Mesodermal cell (in vitro differentiated cells): ENCODE measurements at regions not wholly inside any gene's neighbourhood (a gene's known extent, or its start where the extent isn't known, plus 50 kb on each side); places are given as distances from the start of the nearest gene placed in this dataset.

Experiments
- H3K27ac ChIP-seq: 2 replicates; pipeline ENCODE4 v1.7.0; 2013; ENCODE audit warnings: mild to moderate bottlenecking, low read depth, low read length, moderate library complexity; ENCODE audit not compliant: severe bottlenecking
- H3K36me3 ChIP-seq: 2 replicates; pipeline ENCODE4 v1.7.1; 2013; ENCODE audit warnings: mild to moderate bottlenecking, low read length, moderate library complexity; ENCODE audit not compliant: control insufficient read depth, insufficient read depth
- H3K4me1 ChIP-seq: one replicate; pipeline ENCODE4 v1.7.1; 2013; ENCODE audit warnings: mild to moderate bottlenecking, low read length; ENCODE audit not compliant: insufficient read depth, control insufficient read depth, poor library complexity, severe bottlenecking
- H3K4me3 ChIP-seq: 2 replicates; pipeline ENCODE4 v1.7.0; 2013; ENCODE audit warnings: low read length, control low read depth, mild to moderate bottlenecking; ENCODE audit not compliant: insufficient read depth, poor library complexity, severe bottlenecking; ENCODE audit errors: extremely low read depth
- H3K9me3 ChIP-seq: 2 replicates; pipeline ENCODE4 v1.7.1; 2013; ENCODE audit warnings: mild to moderate bottlenecking, low read length, moderate library complexity; ENCODE audit not compliant: control insufficient read depth
- WGBS, 2 experiments: methylation state at CpG; one replicate each; pipeline ENCODE4 v1.1.5; 2013; ENCODE audit warnings: missing lambda C conversion rate in 2 of 2; ENCODE audit not compliant: insufficient coverage in 2 of 2; 5-methylcytosine and 5-hydroxymethylcytosine counted together

DNA sequence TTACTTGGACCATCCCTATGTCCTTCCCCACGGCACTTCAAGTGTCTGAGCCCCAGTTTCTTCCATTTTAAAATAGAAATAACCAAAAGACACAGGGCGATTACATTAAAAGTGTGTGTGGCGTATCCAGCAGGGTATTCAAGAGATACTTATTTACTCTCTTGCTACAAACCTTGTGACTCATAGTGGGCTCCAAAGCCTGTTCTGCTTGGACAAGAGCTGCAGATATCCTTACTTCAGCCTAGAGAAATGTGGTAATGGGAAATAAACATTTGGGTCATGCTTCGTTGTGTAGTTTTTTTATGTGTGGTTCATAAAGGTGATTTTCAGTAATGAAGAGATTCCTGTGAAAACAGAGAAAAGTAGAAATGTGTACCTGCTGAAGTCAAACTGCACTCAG is 288.9 kb upstream of the CDH11 start:
- H3K36me3 ChIP-seq, result no peaks in the 10 kb centered on the region
- H3K27ac ChIP-seq, result no peak overlapping the region
- no peak overlapping the region for H3K4me3 ChIP-seq
- peaks cover 29% of the 10 kb centered on the region for H3K4me1 ChIP-seq
- no peaks in the 10 kb centered on the region for H3K9me3 ChIP-seq
- WGBS, 2 experiments, result 84 to 95% methylated on average over 2 of the region's 4 CpGs

DNA sequence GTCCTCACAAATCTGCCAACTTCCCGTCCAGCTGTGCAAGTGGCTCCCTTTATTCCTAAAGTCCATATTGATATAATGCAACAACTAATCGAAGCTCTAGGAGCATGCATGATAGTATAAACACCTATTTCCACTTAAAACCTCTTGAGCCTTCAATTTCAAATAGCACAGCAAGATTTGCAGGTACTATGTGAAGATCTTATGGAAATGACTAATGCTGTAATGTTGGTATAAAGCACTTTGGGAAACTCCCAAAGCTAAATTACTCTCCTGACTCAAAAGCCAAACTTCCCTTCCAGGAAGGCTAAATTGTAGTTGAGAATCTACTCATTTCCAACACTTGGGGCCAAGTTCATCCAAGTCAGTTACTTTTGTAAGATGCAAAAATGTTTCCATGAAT is 287.6 kb upstream of the CDH11 start:
- Histone ChIP-seq H3K9me3 (no peaks in the 10 kb centered on the region), H3K4me3 (no peak overlapping the region), H3K27ac (no peak overlapping the region), H3K4me1 (peaks cover 22% of the 10 kb centered on the region), H3K36me3 (no peaks in the 10 kb centered on the region)
- 100% methylated on average over 1 of the region's 2 CpGs for WGBS, 2 experiments

DNA sequence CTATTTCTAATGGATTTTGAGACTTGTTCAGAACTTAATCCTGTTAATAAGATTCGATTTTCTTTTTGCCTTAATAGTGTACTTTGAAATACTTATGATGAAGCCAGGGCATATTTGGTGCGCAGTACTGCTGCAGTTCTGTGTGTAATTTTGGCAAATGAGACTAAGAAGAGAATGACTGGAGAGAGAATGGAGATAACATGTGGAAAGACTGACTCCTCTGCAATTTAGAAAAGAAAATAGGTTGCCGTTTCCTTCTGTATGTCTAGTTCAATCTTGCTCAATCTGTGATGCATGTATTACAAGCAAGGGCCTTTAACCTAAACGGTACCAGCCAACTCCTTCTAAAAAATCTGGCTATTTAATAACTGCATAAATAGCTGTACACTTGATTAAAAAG is 285.1 kb upstream of the CDH11 start:
- Histone ChIP-seq H3K4me3 (no peak overlapping the region), H3K9me3 (no peaks in the 10 kb centered on the region), H3K27ac (no peak overlapping the region), H3K4me1 (peaks cover 19% of the 10 kb centered on the region), H3K36me3 (no peaks in the 10 kb centered on the region)
- WGBS, 2 experiments, result 36 to 54% methylated on average over 2 to 3 of the region's 4 CpGs

DNA sequence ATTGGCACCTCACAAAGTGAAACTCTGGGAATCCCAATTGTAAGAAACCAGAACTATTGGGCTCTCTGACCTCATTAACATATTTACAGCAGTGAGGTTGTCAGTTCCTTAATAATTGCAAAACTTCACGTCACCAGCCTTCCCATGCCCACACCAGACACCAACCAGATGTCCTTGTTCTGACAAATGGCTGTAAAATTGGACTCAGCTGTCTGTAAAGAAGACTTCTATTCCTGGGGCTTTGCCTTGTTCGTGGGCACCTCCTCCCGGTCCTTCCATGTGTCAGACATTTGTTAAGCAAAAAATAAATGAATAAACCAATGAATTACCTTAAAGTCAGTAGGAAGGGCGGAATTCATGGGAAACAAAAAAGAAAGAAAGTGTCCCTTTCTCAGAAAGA is 284.3 kb upstream of the CDH11 start:
- peaks cover 18% of the 10 kb centered on the region for H3K4me1 ChIP-seq
- H3K27ac ChIP-seq, result no peak overlapping the region
- WGBS, 2 experiments, result 100% methylated on average over 1 of the region's 4 CpGs; no CpG with 5 or more reads in 1 of the 2 experiments
- no peaks in the 10 kb centered on the region for H3K9me3 ChIP-seq
- no peak overlapping the region for H3K4me3 ChIP-seq
- no peaks in the 10 kb centered on the region for H3K36me3 ChIP-seq

DNA sequence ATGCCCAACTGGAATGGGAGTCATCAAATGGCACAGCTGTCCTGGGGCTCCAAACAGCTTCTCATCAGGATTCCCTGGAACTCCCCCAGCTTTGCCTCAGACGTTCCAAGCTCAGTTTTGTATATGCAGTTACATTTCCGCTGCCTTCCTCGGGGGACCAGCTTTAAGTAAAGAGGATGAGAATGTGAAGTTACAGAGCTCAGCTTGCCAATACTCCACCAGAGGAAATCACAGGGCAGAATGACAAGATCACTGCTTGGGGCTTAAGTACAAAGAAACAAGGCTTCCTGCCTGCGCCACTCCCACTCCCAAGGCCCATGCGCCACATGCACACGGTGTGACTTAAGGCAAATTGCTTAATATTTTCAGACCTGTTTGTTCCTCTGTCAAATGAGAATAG is 272.4 kb upstream of the CDH11 start:
- Histone ChIP-seq H3K36me3 (no peaks in the 10 kb centered on the region), H3K27ac (no peak overlapping the region)
- 88 to 90% methylated on average over 4 to 5 of the region's 6 CpGs for WGBS, 2 experiments

DNA sequence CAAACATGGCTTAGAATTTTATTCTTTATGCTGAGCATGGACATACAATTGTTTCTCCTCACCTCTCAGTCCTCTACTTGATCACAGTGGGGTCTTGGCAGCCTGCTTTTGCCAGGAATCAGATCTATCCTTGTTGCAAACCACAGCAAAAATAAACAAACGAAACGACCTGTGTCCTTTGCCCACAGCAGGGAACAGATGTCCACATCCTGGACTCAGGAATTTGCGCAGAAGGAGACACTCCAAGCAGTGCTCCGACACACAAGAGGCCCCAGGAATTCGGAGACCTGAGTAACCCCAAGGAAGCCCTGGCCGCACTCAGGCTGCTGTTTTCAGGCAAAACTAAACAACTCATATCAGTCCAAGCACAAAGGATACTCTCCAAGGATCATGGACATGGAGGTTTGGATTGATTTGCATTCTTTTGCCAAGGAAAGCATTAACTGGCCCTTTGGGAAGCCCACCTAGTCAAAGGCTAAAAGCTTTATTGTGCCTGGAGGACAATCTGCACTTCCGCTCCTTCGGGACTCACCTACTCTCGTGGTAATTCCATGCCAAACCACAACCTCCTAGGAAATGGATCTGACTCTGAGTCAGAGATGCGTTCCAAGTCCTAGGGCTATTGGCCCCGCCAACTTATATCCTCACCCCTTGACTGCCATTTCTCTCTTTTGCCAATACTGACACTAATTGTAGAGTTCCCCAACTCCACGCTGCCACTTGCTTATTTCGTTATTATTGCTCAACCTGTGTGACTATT is 271.1 kb upstream of the CDH11 start:
- H3K36me3 ChIP-seq, result no peaks in the 10 kb centered on the region
- peak overlapping the region; percentile 39 for H3K27ac ChIP-seq
- 92 to 95% methylated on average over 8 to 13 of the region's 13 CpGs for WGBS, 2 experiments
- no peak overlapping the region for H3K4me3 ChIP-seq
- peaks cover 15% of the 10 kb centered on the region for H3K4me1 ChIP-seq
- H3K9me3 ChIP-seq, result peaks cover 11% of the 10 kb centered on the region

More for the DNA sequence above, 272.4 kb upstream of the CDH11 start:
- Histone ChIP-seq H3K9me3 (no peaks in the 10 kb centered on the region), H3K4me3 (no peak overlapping the region), H3K4me1 (peaks cover 15% of the 10 kb centered on the region)

DNA sequence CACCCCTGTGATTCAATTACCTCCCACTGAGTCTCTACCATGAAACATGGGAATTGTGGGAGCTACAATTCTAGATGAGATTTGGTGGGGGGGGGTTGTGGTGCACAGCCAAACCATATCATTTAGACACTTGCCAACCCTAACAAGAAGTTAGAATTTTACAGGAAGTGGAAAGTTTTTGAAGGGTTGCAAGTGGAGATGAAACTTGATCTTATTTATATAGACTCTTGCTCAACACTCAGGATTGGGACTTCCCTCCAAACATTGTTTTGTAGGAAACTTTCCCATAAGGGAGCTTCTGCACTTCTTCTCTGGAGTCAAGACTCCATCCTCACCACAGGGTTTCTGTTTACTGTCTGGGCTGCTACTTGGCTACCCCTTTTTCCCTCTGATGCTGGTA is 266.7 kb upstream of the CDH11 start:
- no peaks in the 10 kb centered on the region for H3K36me3 ChIP-seq
- peaks cover 15% of the 10 kb centered on the region for H3K4me1 ChIP-seq

DNA sequence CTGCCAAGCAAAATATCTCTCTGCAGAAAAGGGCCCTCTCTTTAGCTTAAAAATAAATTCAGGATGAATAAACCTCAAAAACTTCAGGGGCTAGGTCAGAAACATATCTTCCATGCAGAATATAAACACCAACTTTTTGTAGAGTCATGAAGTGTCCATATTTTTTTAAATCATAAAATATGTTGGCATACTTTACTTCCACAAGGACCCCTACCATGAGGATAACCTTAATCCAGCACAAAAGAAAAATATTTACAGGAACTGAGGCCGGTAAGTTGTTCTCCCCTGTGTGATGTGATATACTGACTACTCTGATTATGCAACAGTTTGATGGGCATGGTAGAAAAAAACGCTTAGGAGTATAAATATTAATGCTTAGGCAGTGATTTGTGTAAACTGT is 264.8 kb upstream of the CDH11 start:
- H3K36me3 ChIP-seq, result no peaks in the 10 kb centered on the region
- no peak overlapping the region for H3K27ac ChIP-seq
- peaks cover 21% of the 10 kb centered on the region for H3K9me3 ChIP-seq
- WGBS, 2 experiments, result 100% methylated on average over 1 of the region's 2 CpGs; no CpG with 5 or more reads in 1 of the 2 experiments
- no peaks in the 10 kb centered on the region for H3K4me1 ChIP-seq
- H3K4me3 ChIP-seq, result no peak overlapping the region

More for the DNA sequence above, 266.7 kb upstream of the CDH11 start:
- no peak overlapping the region for H3K4me3 ChIP-seq
- H3K27ac ChIP-seq, result no peak overlapping the region
- H3K9me3 ChIP-seq, result peaks cover 21% of the 10 kb centered on the region

DNA sequence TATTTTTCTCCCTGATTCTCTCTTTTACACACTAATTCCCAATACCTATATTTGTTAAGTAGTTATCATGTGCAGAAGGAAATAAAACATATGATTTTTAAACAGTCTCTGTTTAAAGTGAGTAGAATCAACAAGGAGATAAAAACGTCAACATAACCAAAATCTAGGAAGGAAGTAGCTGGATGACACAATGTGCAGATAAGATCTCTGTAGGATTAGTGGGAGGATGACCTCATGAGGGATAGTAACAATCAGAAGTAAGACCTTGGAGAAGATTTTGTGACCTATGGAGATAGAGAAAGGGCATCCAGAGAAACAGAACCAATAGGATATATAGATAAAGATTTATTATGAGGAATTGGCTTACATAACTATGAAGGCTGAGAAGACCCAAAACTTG is 262.6 kb upstream of the CDH11 start:
- Histone ChIP-seq H3K36me3 (no peaks in the 10 kb centered on the region), H3K27ac (no peak overlapping the region), H3K4me3 (no peak overlapping the region), H3K9me3 (peaks cover 21% of the 10 kb centered on the region), H3K4me1 (no peaks in the 10 kb centered on the region)
- 75% methylated on average over 1 of the region's 1 CpG for WGBS, 2 experiments

DNA sequence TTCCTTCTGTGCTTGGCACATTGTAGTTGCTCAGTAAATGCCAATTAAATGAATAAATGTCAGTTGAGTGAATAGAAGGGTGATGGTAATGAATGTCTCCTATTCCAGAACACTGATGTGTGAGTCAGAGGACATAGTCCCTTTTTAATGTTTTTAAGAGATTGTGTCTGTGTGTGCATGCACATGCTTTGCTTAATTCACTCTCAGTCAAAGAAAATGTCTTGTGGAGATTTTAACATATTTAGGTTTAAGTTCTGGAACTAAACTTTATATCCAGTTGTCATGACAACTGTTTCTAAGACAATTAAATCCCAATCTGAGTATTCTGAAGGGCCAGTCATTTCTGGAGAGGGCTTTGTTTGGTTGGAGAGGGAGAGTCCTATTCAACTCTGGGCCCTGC is 255.3 kb upstream of the CDH11 start:
- Histone ChIP-seq H3K9me3 (no peaks in the 10 kb centered on the region), H3K4me1 (peaks cover 18% of the 10 kb centered on the region), H3K27ac (no peak overlapping the region), H3K36me3 (no peaks in the 10 kb centered on the region), H3K4me3 (no peak overlapping the region)

DNA sequence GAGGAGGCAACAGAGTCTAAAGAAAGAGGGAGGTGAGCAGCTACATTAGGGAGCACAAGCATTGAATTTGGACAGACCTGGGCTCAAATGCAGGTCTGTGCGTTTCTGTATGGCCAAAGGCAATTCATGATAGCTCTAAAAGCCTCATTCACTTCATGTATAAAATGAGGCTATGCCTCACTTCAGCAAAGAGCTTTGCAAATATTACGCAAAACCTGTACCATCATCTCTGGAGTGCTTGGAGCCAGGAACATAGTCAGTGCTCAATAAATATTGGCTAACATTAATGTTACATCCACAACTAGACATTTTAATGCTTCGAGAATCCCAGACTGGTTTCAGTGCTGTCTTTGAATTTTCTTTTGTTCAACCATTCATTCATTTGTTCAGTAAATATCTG is 254.7 kb upstream of the CDH11 start:
- Histone ChIP-seq H3K4me3 (no peak overlapping the region), H3K4me1 (peaks cover 21% of the 10 kb centered on the region), H3K27ac (no peak overlapping the region), H3K36me3 (no peaks in the 10 kb centered on the region), H3K9me3 (no peaks in the 10 kb centered on the region)
- WGBS, 2 experiments, result 100% methylated on average over 3 of the region's 3 CpGs
